PC-9 (cell line): ENCODE measurements at regions not wholly inside any gene's neighbourhood (a gene's known extent, or its start where the extent isn't known, plus 50 kb on each side); places are given as distances from the start of the nearest gene placed in this dataset.

Source experiments
- CTCF ChIP-seq: fragments of 200-600 bp; sonication (generic); conservative IDR thresholded peaks from 2 replicates; pipeline ENCODE4 v1.6.1; 2017; ENCODE audit warnings: mixed run types, antibody characterized with exemption, mild to moderate bottlenecking, moderate library complexity
- EZH2 ChIP-seq: fragments of 200-600 bp; sonication (generic); IDR thresholded peaks from 2 replicates; pipeline ENCODE4 v1.8.0; 2017; ENCODE audit warnings: antibody characterized with exemption, low read depth

- TF ChIP-seq EZH2 (no peak), CTCF (no peak)
Measured at GRCh38 chr1:192913683-192914082, 104.8 kb downstream of the RGS2 start.
